K562 (cell line): ENCODE measurements at regions not wholly inside any gene's neighbourhood (a gene's known extent, or its start where the extent isn't known, plus 50 kb on each side); places are given as distances from the start of the nearest gene placed in this dataset.

Experiments used
- ATAC-seq: fragments of 200-7000 bp; cut with Tn5 transposase; 3 replicates; pipeline ENCODE4 v1.9.1; 2020; ENCODE audit warnings: moderate library complexity
- BruUV-seq: library from RNA; stranded (reverse); fragments of 400-500 nt; replicated peaks from 2 replicates; lab custom pipeline; 2021; lab: Mats Ljungman, UMichigan
- CTCF ChIA-PET: fragments of 300-600 bp; formaldehyde crosslinking; extraction: SDS; loops from one replicate; lab custom pipeline; 2021; ENCODE audit warnings: low intra/inter-chr PET ratio; lab: Yijun Ruan, JAX
- POLR2A ChIA-PET: fragments of 300-600, 350-650 bp; sonication (Branson Sonifier 250); formaldehyde crosslinking; extraction: SDS; loops from one replicate; lab custom pipeline; 2021; ENCODE audit warnings: antibody characterized with exemption, inconsistent platforms; lab: Yijun Ruan, JAX
- DNase-seq, 4 experiments: peaks; one replicate each; pipeline versions ENCODE4 v3.0.0 to v3.0.0-alpha.2; 2011 to 2018; ENCODE audit warnings: low spot score in 3 of 4, mixed read lengths in 3 of 4; ENCODE audit errors: extremely low read depth in 1 of 4
- FAIRE-seq: peaks from 2 replicates; lab custom pipeline; 2011; peaks lifted over from hg19 to GRCh38; lab: Jason Lieb, UNC
- H2AFZ ChIP-seq: 2 replicates; pipeline ENCODE4 v1.6.0; 2011; ENCODE audit warnings: low read depth, low read length, control low read depth, inconsistent platforms
- H3K27ac ChIP-seq: fragments of 200-600 bp; 3 replicates; pipeline ENCODE4 v1.8.0; 2011; ENCODE audit warnings: low read depth, mild to moderate bottlenecking, control low read depth, inconsistent platforms, low read length, moderate library complexity, mixed read lengths; ENCODE audit errors: extremely low read depth
- H3K27me3 ChIP-seq, 2 experiments: fragments of 300-600 bp in 1 of 2; 2 replicates in 1 of 2; 3 replicates in 1 of 2; pipeline versions ENCODE4 v1.6.0 to v1.8.0; 2011; ENCODE audit warnings: inconsistent platforms in 2 of 2, low read length in 2 of 2, mild to moderate bottlenecking in 1 of 2, mixed read lengths in 1 of 2, moderate library complexity in 1 of 2; ENCODE audit not compliant: control insufficient read depth in 2 of 2, insufficient read depth in 2 of 2
- H3K36me3 ChIP-seq: fragments of 300-600 bp; 3 replicates; pipeline ENCODE4 v1.8.0; 2011; ENCODE audit warnings: mild to moderate bottlenecking, low read length, inconsistent platforms; ENCODE audit not compliant: control insufficient read depth, insufficient read depth
- H3K4me1 ChIP-seq, 2 experiments: fragments of 200-600 bp in 1 of 2; replicated peaks in 1 of 2; 2 replicates in 1 of 2; 3 replicates in 1 of 2; pipeline versions ENCODE4 v1.5.1 to v1.8.0; 2011; ENCODE audit warnings: inconsistent platforms in 2 of 2, low read length in 2 of 2, mild to moderate bottlenecking in 1 of 2, mixed read lengths in 1 of 2, moderate library complexity in 1 of 2; ENCODE audit not compliant: control insufficient read depth in 2 of 2, insufficient read depth in 2 of 2
- H3K4me2 ChIP-seq: 2 replicates; pipeline ENCODE4 v1.6.1; 2011; ENCODE audit warnings: low read length, control low read depth, inconsistent platforms, mixed read lengths; ENCODE audit not compliant: insufficient read depth
- H3K4me3 ChIP-seq: fragments of 200-600 bp; sonication (generic), shearing (Covaris generic); 2 replicates; pipeline ENCODE4 v1.5.1; 2016; ENCODE audit warnings: control low read depth, inconsistent platforms
- H3K79me2 ChIP-seq: fragments of 200-600 bp; 3 replicates; pipeline ENCODE4 v1.8.0; 2011; ENCODE audit warnings: low read length, inconsistent platforms; ENCODE audit not compliant: control insufficient read depth, insufficient read depth
- H3K9ac ChIP-seq, 2 experiments: 2 replicates each; pipeline versions ENCODE4 v1.6.0 to v1.6.1; 2011; ENCODE audit warnings: low read depth in 2 of 2, low read length in 2 of 2, control low read depth in 1 of 2, inconsistent platforms in 1 of 2, mild to moderate bottlenecking in 1 of 2, mixed read lengths in 1 of 2; ENCODE audit not compliant: insufficient read depth in 1 of 2
- H3K9me1 ChIP-seq: one replicate; pipeline ENCODE4 v1.6.0; 2011; ENCODE audit warnings: inconsistent platforms, mild to moderate bottlenecking, low read length, moderate library complexity; ENCODE audit not compliant: control insufficient read depth, insufficient read depth
- H3K9me3 ChIP-seq: replicated peaks from 2 replicates; pipeline ENCODE4 v1.5.1; 2011; ENCODE audit warnings: low read depth, low read length, inconsistent platforms; ENCODE audit not compliant: control insufficient read depth, insufficient read depth
- H4K20me1 ChIP-seq: replicated peaks from 2 replicates; pipeline ENCODE4 v1.6.1; 2011; ENCODE audit warnings: low read length, inconsistent platforms, mixed read lengths; ENCODE audit not compliant: control insufficient read depth, insufficient read depth
- ATF1 ChIP-seq, 2 experiments: fragments of 450-650 bp in 1 of 2; IDR thresholded peaks; 2 replicates each; pipeline ENCODE4 v1.6.1; 2016; ENCODE audit warnings: missing compliant biosample characterization in 1 of 2, missing genetic modification characterization in 1 of 2
- CEBPB ChIP-seq: fragments of 450-650 bp; IDR thresholded peaks from 2 replicates; pipeline ENCODE4 v1.6.1; 2016; ENCODE audit warnings: missing genetic modification characterization, missing compliant biosample characterization
- CEBPG ChIP-seq, 3 experiments: fragments of 200-800 bp in 1 of 3; sonication (Bioruptor generic) in 1 of 3; sonication (generic) in 1 of 3; formaldehyde crosslinking in 1 of 3; IDR thresholded peaks in 2 of 3; conservative IDR thresholded peaks in 1 of 3; 2 replicates each; pipeline versions ENCODE4 v1.6.1 to v1.8.0; 2016 to 2022; ENCODE audit warnings: missing compliant biosample characterization in 2 of 3, missing genetic modification characterization in 2 of 3, mild to moderate bottlenecking in 1 of 3, missing genetic modification reagents in 1 of 3
- CHCHD3 ChIP-seq: fragments of 250-450 bp; sonication (Bioruptor Pico); IDR thresholded peaks from 2 replicates; pipeline ENCODE4 v2.1.2; 2022; ENCODE audit warnings: mild to moderate bottlenecking
- EWSR1 ChIP-seq: fragments of 450-650 bp; IDR thresholded peaks from 2 replicates; pipeline ENCODE4 v1.6.1; 2018; ENCODE audit warnings: borderline replicate concordance, mild to moderate bottlenecking, low read depth, moderate library complexity; ENCODE audit not compliant: partially characterized antibody
- FOS ChIP-seq: IDR thresholded peaks from 3 replicates; pipeline ENCODE4 v1.6.1; 2011; ENCODE audit not compliant: insufficient read length; ENCODE audit errors: extremely low read depth
- HNRNPUL1 ChIP-seq: fragments of 200-400 bp; formaldehyde crosslinking; IDR thresholded peaks from 2 replicates; pipeline ENCODE4 v1.6.1; 2017; ENCODE audit warnings: low read length
- LEF1 ChIP-seq: fragments of 450-650 bp; IDR thresholded peaks from 2 replicates; pipeline ENCODE4 v1.6.1; 2016; ENCODE audit warnings: mild to moderate bottlenecking
- NCOA4 ChIP-seq: fragments of 450-650 bp; IDR thresholded peaks from 2 replicates; pipeline ENCODE4 v1.6.1; 2018; ENCODE audit warnings: mild to moderate bottlenecking; ENCODE audit not compliant: partially characterized antibody
- PTTG1 ChIP-seq: fragments of 450-650 bp; IDR thresholded peaks from 2 replicates; pipeline ENCODE4 v1.6.1; 2016; ENCODE audit warnings: low read depth, mild to moderate bottlenecking, missing genetic modification characterization, missing compliant biosample characterization
- RBFOX2 ChIP-seq: fragments of 200-400 bp; formaldehyde crosslinking; IDR thresholded peaks from 2 replicates; pipeline ENCODE4 v1.6.1; 2017; ENCODE audit warnings: low read depth, mild to moderate bottlenecking, low read length, moderate library complexity
- REST ChIP-seq, 2 experiments: fragments of 450-650 bp; formaldehyde crosslinking in 1 of 2; IDR thresholded peaks; 2 replicates each; pipeline versions ENCODE4 v1.4.0 to v1.6.1; 2014 to 2020; ENCODE audit warnings: mild to moderate bottlenecking in 2 of 2, borderline replicate concordance in 1 of 2, low read depth in 1 of 2
- SOX6 ChIP-seq: fragments of 450-650 bp; IDR thresholded peaks from 2 replicates; pipeline ENCODE4 v1.6.1; 2014; ENCODE audit warnings: mild to moderate bottlenecking
- TOE1 ChIP-seq, 2 experiments: fragments of 450-650 bp in 1 of 2; sonication (generic) in 1 of 2; formaldehyde crosslinking in 1 of 2; IDR thresholded peaks; 2 replicates each; pipeline versions ENCODE4 v1.7.1 to v1.8.0; 2016 to 2022; ENCODE audit warnings: borderline replicate concordance in 2 of 2, mild to moderate bottlenecking in 2 of 2, antibody characterized with exemption in 1 of 2, inconsistent platforms in 1 of 2, low read depth in 1 of 2, missing genetic modification reagents in 1 of 2, moderate library complexity in 1 of 2
- ZNF311 ChIP-seq: fragments of 250-450 bp; sonication (Bioruptor Pico); IDR thresholded peaks from 2 replicates; pipeline ENCODE4 v1.4.0; 2020; ENCODE audit warnings: mild to moderate bottlenecking, moderate library complexity
- ZNF586 ChIP-seq: fragments of 450-650 bp; formaldehyde crosslinking; conservative IDR thresholded peaks from 2 replicates; pipeline ENCODE4 v1.4.0; 2020; ENCODE audit warnings: mild to moderate bottlenecking, moderate library complexity
- WGBS: fragments of 100-300 bp; shearing (Covaris generic); methylation state at CpG from one replicate; pipeline ENCODE4 v1.1.6; 2016; ENCODE audit warnings: low coverage, mixed read lengths; ENCODE audit not compliant: insufficient coverage; ENCODE audit errors: missing lambda C conversion rate; 5-methylcytosine and 5-hydroxymethylcytosine counted together
- in situ Hi-C: fragments of 300-500 bp; cut with MboI; formaldehyde crosslinking; loops from 4 replicates; pipeline ENCODE4 v1.15.0; 2018; ENCODE audit warnings: inconsistent platforms, mixed read lengths
- intact Hi-C: fragments of 100-400 bp; cut with micrococcal nuclease; formaldehyde crosslinking; loops from 2 replicates; pipeline ENCODE4 v1.14.2; 2022

GRCh38 chr4:159526172-159526571 is 423.3 kb downstream of the RAPGEF2 start:
- DNase-seq (no peak), ATAC-seq (no peak), FAIRE-seq (no peak)
- H3K9me1 ChIP-seq: no peaks in the 10 kb centered on the region
- no peaks in the 10 kb centered on the region for H3K4me1 ChIP-seq
- no peaks in the 10 kb centered on the region for H3K9me3 ChIP-seq
- no peak overlapping the region for H2AFZ ChIP-seq
- H3K79me2 ChIP-seq: no peaks in the 10 kb centered on the region
- in situ Hi-C loops: no loop called here
- H3K4me2 ChIP-seq: no peak overlapping the region
- H3K4me3 ChIP-seq: no peak overlapping the region
- H4K20me1 ChIP-seq: no peaks in the 10 kb centered on the region
- CTCF ChIA-PET: no interaction called here
- intact Hi-C loops: no loop called here
- H3K27ac ChIP-seq: no peak overlapping the region
- H3K36me3 ChIP-seq: no peaks in the 10 kb centered on the region
- POLR2A ChIA-PET: no interaction called here
- no peak overlapping the region for H3K9ac ChIP-seq
- no peaks in the 10 kb centered on the region for H3K27me3 ChIP-seq
- under 1% methylated on average over 6 of the region's 6 CpGs for whole genome bisulfite sequencing
- BruUV-seq: no TSS peak
- TF ChIP-seq FOS (no peak), HNRNPUL1 (no peak), LEF1 (no peak), NCOA4 (no peak), ATF1 (CRISPR knock-in tag; IDR thresholded peaks at IDR 0.05) (no peak), ATF1 (tag; IDR thresholded peaks at IDR 0.05) (no peak), CEBPB (tag) (no peak), TOE1 (IDR thresholded peaks at IDR 0.05; ENCODE audit: borderline replicate concordance) (no peak), TOE1 (CRISPR knock-in tag; IDR thresholded peaks at IDR 0.05; ENCODE audit: borderline replicate concordance, low read depth) (no peak), CEBPG (CRISPR knock-in tag; IDR thresholded peaks at IDR 0.05) (no peak), CEBPG (tag; conservative IDR thresholded peaks at IDR 0.05 in 1 of 2, IDR thresholded peaks at IDR 0.05 in 1 of 2) (no peak), RBFOX2 (no peak), ZNF586 (no peak), ZNF311 (CRISPR knock-in tag) (no peak), EWSR1 (no peak), CHCHD3 (no peak), PTTG1 (tag) (no peak), REST (IDR thresholded peaks at IDR 0.05; ENCODE audit: borderline replicate concordance) (no peak), REST (CRISPR knock-in tag; IDR thresholded peaks at IDR 0.05; ENCODE audit: low read depth) (no peak), SOX6 (no peak)
